ENCODE measurements at regions not wholly inside any gene's neighbourhood (a gene's known extent, or its start where the extent isn't known, plus 50 kb on each side); places are given as distances from the start of the nearest gene placed in this dataset.

- Histone ChIP-seq H3K9me3 (ENCODE audit: control insufficient read depth, insufficient read depth, low read depth, low read length) (no peaks in the 10 kb centered on the region), H3K9ac (ENCODE audit: insufficient read depth, low read length) (no peak overlapping the region), H3K4me1 (ENCODE audit: control insufficient read depth, extremely low read depth, insufficient read depth, low read length) (no peaks in the 10 kb centered on the region), H4K20me1 (ENCODE audit: control insufficient read depth, extremely low read depth, insufficient read depth, low read length) (no peaks in the 10 kb centered on the region), H3K4me2 (ENCODE audit: extremely low read depth, insufficient read depth, low read length) (no peak overlapping the region), H3K27ac (ENCODE audit: insufficient read depth, low read length) (no peak overlapping the region), H3K79me2 (ENCODE audit: control insufficient read depth, insufficient read depth, low read length) (no peaks in the 10 kb centered on the region), H2AFZ (ENCODE audit: low read length) (no peak overlapping the region), H3K36me3 (ENCODE audit: control insufficient read depth, insufficient read depth, low read length) (no peaks in the 10 kb centered on the region), H3K4me3 (replicated peaks in 1 of 4; ENCODE audit: control extremely low read depth in 1 of 4, insufficient read depth in 1 of 4, low read depth in 3 of 4, low read length in 4 of 4) (no peak overlapping the region), H3K27me3 (ENCODE audit: control insufficient read depth, insufficient read depth, low read length) (no peaks in the 10 kb centered on the region)
- TF ChIP-seq EZH2 (IDR thresholded peaks at IDR 0.05; ENCODE audit: low read length, missing control alignments) (no peak), CTCF (conservative IDR thresholded peaks at IDR 0.05 in 1 of 2, IDR thresholded peaks at IDR 0.05 in 1 of 2; ENCODE audit: low read depth in 1 of 2, low read length in 2 of 2) (no peak)
- no peak for DNase-seq (ENCODE audit: low read depth in 2 of 2)
These were observed 354.0 kb upstream of the API5 start for GRCh38 chr11:42957831-42958230.

- Histone ChIP-seq H3K4me2 (ENCODE audit: extremely low read depth, insufficient read depth, low read length) (no peak overlapping the region), H3K27ac (ENCODE audit: insufficient read depth, low read length) (no peak overlapping the region), H3K4me1 (ENCODE audit: control insufficient read depth, extremely low read depth, insufficient read depth, low read length) (no peaks in the 10 kb centered on the region), H3K79me2 (ENCODE audit: control insufficient read depth, insufficient read depth, low read length) (no peaks in the 10 kb centered on the region), H3K9me3 (ENCODE audit: control insufficient read depth, insufficient read depth, low read depth, low read length) (no peaks in the 10 kb centered on the region), H3K4me3 (replicated peaks in 1 of 4; ENCODE audit: control extremely low read depth in 1 of 4, insufficient read depth in 1 of 4, low read depth in 3 of 4, low read length in 4 of 4) (no peak overlapping the region), H3K9ac (ENCODE audit: insufficient read depth, low read length) (no peak overlapping the region), H3K36me3 (ENCODE audit: control insufficient read depth, insufficient read depth, low read length) (no peaks in the 10 kb centered on the region), H3K27me3 (ENCODE audit: control insufficient read depth, insufficient read depth, low read length) (no peaks in the 10 kb centered on the region), H2AFZ (ENCODE audit: low read length) (no peak overlapping the region), H4K20me1 (ENCODE audit: control insufficient read depth, extremely low read depth, insufficient read depth, low read length) (no peaks in the 10 kb centered on the region)
- no peak for DNase-seq (ENCODE audit: low read depth in 2 of 2)
- TF ChIP-seq CTCF (conservative IDR thresholded peaks at IDR 0.05 in 1 of 2, IDR thresholded peaks at IDR 0.05 in 1 of 2; ENCODE audit: low read depth in 1 of 2, low read length in 2 of 2) (no peak), EZH2 (IDR thresholded peaks at IDR 0.05; ENCODE audit: low read length, missing control alignments) (no peak)
These were observed 353.2 kb upstream of the API5 start for GRCh38 chr11:42958635-42959034.

GRCh38 chr11:42960521-42961088 is 351.2 kb upstream of the API5 start:
- Histone ChIP-seq H3K9ac (ENCODE audit: insufficient read depth, low read length) (no peak overlapping the region), H3K4me2 (ENCODE audit: extremely low read depth, insufficient read depth, low read length) (no peak overlapping the region), H3K4me1 (ENCODE audit: control insufficient read depth, extremely low read depth, insufficient read depth, low read length) (no peaks in the 10 kb centered on the region), H4K20me1 (ENCODE audit: control insufficient read depth, extremely low read depth, insufficient read depth, low read length) (no peaks in the 10 kb centered on the region), H3K36me3 (ENCODE audit: control insufficient read depth, insufficient read depth, low read length) (no peaks in the 10 kb centered on the region), H3K4me3 (replicated peaks in 1 of 4; ENCODE audit: control extremely low read depth in 1 of 4, insufficient read depth in 1 of 4, low read depth in 3 of 4, low read length in 4 of 4) (no peak overlapping the region), H3K27ac (ENCODE audit: insufficient read depth, low read length) (no peak overlapping the region), H3K27me3 (ENCODE audit: control insufficient read depth, insufficient read depth, low read length) (no peaks in the 10 kb centered on the region), H3K79me2 (ENCODE audit: control insufficient read depth, insufficient read depth, low read length) (no peaks in the 10 kb centered on the region), H3K9me3 (ENCODE audit: control insufficient read depth, insufficient read depth, low read depth, low read length) (no peaks in the 10 kb centered on the region), H2AFZ (ENCODE audit: low read length) (no peak overlapping the region)
- TF ChIP-seq EZH2 (IDR thresholded peaks at IDR 0.05; ENCODE audit: low read length, missing control alignments) (no peak), CTCF (conservative IDR thresholded peaks at IDR 0.05 in 1 of 2, IDR thresholded peaks at IDR 0.05 in 1 of 2; ENCODE audit: low read depth in 1 of 2, low read length in 2 of 2) (no peak)
- DNase-seq (ENCODE audit: low read depth in 2 of 2): no peak
